SU-DHL-6 (cell line): ENCODE measurements at regions not wholly inside any gene's neighbourhood (a gene's known extent, or its start where the extent isn't known, plus 50 kb on each side); places are given as distances from the start of the nearest gene placed in this dataset.

Experiments used
- H2AFZ ChIP-seq: fragments of 200-600 bp; sonication (generic); 2 replicates; pipeline ENCODE4 v1.6.1; 2014; ENCODE audit warnings: low read depth, mild to moderate bottlenecking, moderate library complexity, mixed read lengths, antibody characterized with exemption, low read length; ENCODE audit not compliant: severe bottlenecking
- H3F3A ChIP-seq: fragments of 200-600 bp; shearing (Covaris generic); 2 replicates; pipeline ENCODE4 v1.6.0; 2016; ENCODE audit warnings: antibody characterized with exemption, mild to moderate bottlenecking; ENCODE audit not compliant: insufficient read depth
- H3K27ac ChIP-seq: fragments of 200-600 bp; sonication (generic); 2 replicates; pipeline ENCODE4 v1.5.1; 2016; ENCODE audit warnings: low read depth, mild to moderate bottlenecking, low read length, moderate library complexity, mixed read lengths
- H3K27me3 ChIP-seq: fragments of 200-600 bp; sonication (generic), shearing (Covaris generic); 2 replicates; pipeline ENCODE4 v1.6.0; 2014; ENCODE audit warnings: mild to moderate bottlenecking, low read length
- H3K36me3 ChIP-seq: fragments of 200-600 bp; sonication (generic); 2 replicates; pipeline ENCODE4 v1.6.1; 2014; ENCODE audit warnings: mild to moderate bottlenecking, low read length, mixed read lengths
- H3K4me2 ChIP-seq: fragments of 300-600, 200-600 bp; shearing (Covaris generic), sonication (generic); 2 replicates; pipeline ENCODE4 v1.6.0; 2014; ENCODE audit warnings: low read length, low read depth, mild to moderate bottlenecking; ENCODE audit not compliant: poor library complexity, severe bottlenecking
- H3K4me3 ChIP-seq: fragments of 200-600 bp; sonication (generic); 2 replicates; pipeline ENCODE4 v1.5.1; 2014; ENCODE audit warnings: antibody characterized with exemption, low read length, mild to moderate bottlenecking, mixed read lengths; ENCODE audit not compliant: insufficient read depth, poor library complexity, severe bottlenecking
- H3K79me2 ChIP-seq: fragments of 200-600 bp; sonication (generic); 2 replicates; pipeline ENCODE4 v1.6.1; 2014; ENCODE audit warnings: mild to moderate bottlenecking, low read length, moderate library complexity; ENCODE audit not compliant: insufficient read depth
- H3K9ac ChIP-seq: fragments of 200-600 bp; sonication (generic); 2 replicates; pipeline ENCODE4 v1.7.0; 2014; ENCODE audit warnings: mild to moderate bottlenecking, low read length
- H3K9me2 ChIP-seq: fragments of 200-600 bp; sonication (generic); replicated peaks from 2 replicates; pipeline ENCODE4 v1.6.1; 2014; ENCODE audit warnings: low read length; ENCODE audit not compliant: insufficient read depth
- H3K9me3 ChIP-seq: fragments of 200-600 bp; sonication (generic); 2 replicates; pipeline ENCODE4 v1.6.1; 2014; ENCODE audit warnings: low read length, mixed read lengths; ENCODE audit not compliant: insufficient read depth
- H4K20me1 ChIP-seq: fragments of 200-600 bp; sonication (generic); 2 replicates; pipeline ENCODE4 v1.6.1; 2014; ENCODE audit warnings: low read depth, mild to moderate bottlenecking, antibody characterized with exemption, low read length, moderate library complexity, mixed read lengths
- EZH2phosphoT487 ChIP-seq: fragments of 200-600 bp; sonication (generic), shearing (Covaris generic); conservative IDR thresholded peaks from 2 replicates; pipeline ENCODE4 v1.6.1; 2018; ENCODE audit warnings: mild to moderate bottlenecking, antibody characterized with exemption, low read length, moderate library complexity, mixed read lengths
- TF ChIP-seq, protein P1 (sequence below): fragments of 200-600 bp; sonication (generic); IDR thresholded peaks from one replicate; pipeline ENCODE4 v1.5.1; 2017; ENCODE audit warnings: antibody characterized with exemption, mild to moderate bottlenecking, low read length, moderate library complexity; ENCODE audit not compliant: insufficient read depth, poor library complexity, severe bottlenecking

DNA sequence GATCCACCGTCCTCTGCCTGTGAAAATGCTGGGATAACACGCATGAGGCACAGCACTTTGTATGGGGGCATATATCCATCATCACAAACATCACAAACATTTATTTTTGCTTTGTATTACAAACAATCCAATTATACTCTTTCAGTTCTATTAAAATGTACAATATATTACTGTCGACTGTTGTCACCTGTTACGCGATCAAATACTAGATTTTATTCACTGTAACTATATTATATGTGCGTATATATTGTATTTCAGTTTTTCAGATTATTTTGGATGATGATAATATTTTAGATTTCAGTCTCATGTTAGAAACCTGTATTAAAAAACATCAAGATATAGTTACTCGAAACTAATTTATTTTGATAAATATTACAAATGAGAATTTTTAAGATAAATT, 998.3 kb downstream of the EFNB2 start:
- no peak overlapping the region for H3K4me2 ChIP-seq
- no peaks in the 10 kb centered on the region for H3K27me3 ChIP-seq
- H3K36me3 ChIP-seq, result no peaks in the 10 kb centered on the region
- H3F3A ChIP-seq, result no peaks in the 10 kb centered on the region
- no peak overlapping the region for H3K4me3 ChIP-seq
- no peak overlapping the region for H3K9ac ChIP-seq
- no peaks in the 10 kb centered on the region for H3K9me3 ChIP-seq
- no peak overlapping the region for H3K27ac ChIP-seq
- H2AFZ ChIP-seq, result no peak overlapping the region
- TF ChIP-seq EZH2phosphoT487, result no peak
- TF ChIP-seq, protein P1, sequence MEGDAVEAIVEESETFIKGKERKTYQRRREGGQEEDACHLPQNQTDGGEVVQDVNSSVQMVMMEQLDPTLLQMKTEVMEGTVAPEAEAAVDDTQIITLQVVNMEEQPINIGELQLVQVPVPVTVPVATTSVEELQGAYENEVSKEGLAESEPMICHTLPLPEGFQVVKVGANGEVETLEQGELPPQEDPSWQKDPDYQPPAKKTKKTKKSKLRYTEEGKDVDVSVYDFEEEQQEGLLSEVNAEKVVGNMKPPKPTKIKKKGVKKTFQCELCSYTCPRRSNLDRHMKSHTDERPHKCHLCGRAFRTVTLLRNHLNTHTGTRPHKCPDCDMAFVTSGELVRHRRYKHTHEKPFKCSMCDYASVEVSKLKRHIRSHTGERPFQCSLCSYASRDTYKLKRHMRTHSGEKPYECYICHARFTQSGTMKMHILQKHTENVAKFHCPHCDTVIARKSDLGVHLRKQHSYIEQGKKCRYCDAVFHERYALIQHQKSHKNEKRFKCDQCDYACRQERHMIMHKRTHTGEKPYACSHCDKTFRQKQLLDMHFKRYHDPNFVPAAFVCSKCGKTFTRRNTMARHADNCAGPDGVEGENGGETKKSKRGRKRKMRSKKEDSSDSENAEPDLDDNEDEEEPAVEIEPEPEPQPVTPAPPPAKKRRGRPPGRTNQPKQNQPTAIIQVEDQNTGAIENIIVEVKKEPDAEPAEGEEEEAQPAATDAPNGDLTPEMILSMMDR, result no peak
- no peaks in the 10 kb centered on the region for H4K20me1 ChIP-seq
- no peaks in the 10 kb centered on the region for H3K9me2 ChIP-seq
- H3K79me2 ChIP-seq, result no peaks in the 10 kb centered on the region

GRCh38 chr13:105530468-105530867, 1005.0 kb downstream of the EFNB2 start:
- Histone ChIP-seq H3K27me3 (no peaks in the 10 kb centered on the region), H3K27ac (no peak overlapping the region), H2AFZ (no peak overlapping the region), H3K4me3 (no peak overlapping the region), H3K9me3 (no peaks in the 10 kb centered on the region), H3K9me2 (no peaks in the 10 kb centered on the region), H3K4me2 (no peak overlapping the region), H3F3A (no peaks in the 10 kb centered on the region), H3K9ac (no peak overlapping the region), H4K20me1 (no peaks in the 10 kb centered on the region), H3K36me3 (no peaks in the 10 kb centered on the region), H3K79me2 (no peaks in the 10 kb centered on the region)
- TF ChIP-seq, protein P1, result no peak
- no peak for TF ChIP-seq EZH2phosphoT487

- no peaks in the 10 kb centered on the region for H3F3A ChIP-seq
- no peaks in the 10 kb centered on the region for H3K36me3 ChIP-seq
- no peaks in the 10 kb centered on the region for H3K27me3 ChIP-seq
- H3K4me3 ChIP-seq, result no peak overlapping the region
- no peak overlapping the region for H2AFZ ChIP-seq
- no peaks in the 10 kb centered on the region for H4K20me1 ChIP-seq
- H3K79me2 ChIP-seq, result no peaks in the 10 kb centered on the region
- TF ChIP-seq, protein P1, result no peak
- TF ChIP-seq EZH2phosphoT487, result no peak
- H3K9me2 ChIP-seq, result no peaks in the 10 kb centered on the region
- no peak overlapping the region for H3K4me2 ChIP-seq
- H3K27ac ChIP-seq, result no peak overlapping the region
- H3K9me3 ChIP-seq, result no peaks in the 10 kb centered on the region
- H3K9ac ChIP-seq, result no peak overlapping the region
Measured at GRCh38 chr13:105527127-105527526, 1008.3 kb downstream of the EFNB2 start.
